RKO (cell line): ENCODE measurements at regions not wholly inside any gene's neighbourhood (a gene's known extent, or its start where the extent isn't known, plus 50 kb on each side); places are given as distances from the start of the nearest gene placed in this dataset.

Experiments
- DNase-seq: peaks from one replicate; pipeline ENCODE4 v3.0.0-alpha.2; 2016; ENCODE audit warnings: low spot score

GRCh38 chr16:54511222-54511731, 224.7 kb upstream of the IRX3 start:
- no peak for DNase-seq

DNA sequence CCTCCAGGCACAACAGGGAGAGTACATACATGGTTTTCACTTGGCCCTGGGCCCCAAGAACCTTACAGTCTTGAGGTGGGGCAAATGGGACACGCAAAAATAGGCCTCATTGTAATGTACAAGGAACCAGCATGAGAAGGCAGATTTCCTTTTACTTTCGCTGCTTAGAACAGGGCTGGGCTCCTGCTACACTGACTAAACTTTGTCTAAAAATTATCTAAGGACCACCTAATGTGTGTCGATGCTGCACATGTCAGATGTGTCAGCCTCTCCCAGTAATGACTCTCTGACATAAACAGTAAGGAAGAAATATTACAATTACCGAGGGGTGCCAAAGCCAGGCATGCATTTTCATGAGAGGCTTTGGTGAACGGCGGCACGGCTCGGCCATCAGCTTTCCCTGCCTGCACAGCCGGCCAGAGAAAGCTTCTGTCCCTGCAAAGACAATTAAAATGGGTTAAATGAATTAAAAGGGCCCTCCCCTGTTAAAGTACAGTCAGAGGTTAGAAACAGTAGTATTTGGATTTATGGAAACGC, 224.2 kb upstream of the IRX3 start:
- no peak for DNase-seq

DNA sequence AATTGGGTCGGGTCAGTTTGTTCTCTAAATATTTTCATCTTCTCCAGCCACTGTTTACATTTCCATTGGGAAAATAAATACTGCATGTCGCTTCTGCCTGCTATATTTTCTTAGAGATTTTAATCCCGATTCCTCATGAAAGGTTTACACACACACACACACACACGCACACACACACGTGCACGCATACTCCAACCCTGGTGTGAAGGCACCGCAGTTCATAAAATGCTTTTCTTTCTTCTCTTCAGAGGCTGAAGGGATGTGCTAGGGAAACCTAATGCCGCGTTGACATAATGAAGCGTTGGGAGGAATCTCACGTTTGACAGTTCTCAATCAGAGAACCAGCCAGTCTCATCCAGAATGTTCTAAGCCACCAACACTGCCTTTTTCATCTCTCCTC, 222.9 kb upstream of the IRX3 start:
- no peak for DNase-seq

DNA sequence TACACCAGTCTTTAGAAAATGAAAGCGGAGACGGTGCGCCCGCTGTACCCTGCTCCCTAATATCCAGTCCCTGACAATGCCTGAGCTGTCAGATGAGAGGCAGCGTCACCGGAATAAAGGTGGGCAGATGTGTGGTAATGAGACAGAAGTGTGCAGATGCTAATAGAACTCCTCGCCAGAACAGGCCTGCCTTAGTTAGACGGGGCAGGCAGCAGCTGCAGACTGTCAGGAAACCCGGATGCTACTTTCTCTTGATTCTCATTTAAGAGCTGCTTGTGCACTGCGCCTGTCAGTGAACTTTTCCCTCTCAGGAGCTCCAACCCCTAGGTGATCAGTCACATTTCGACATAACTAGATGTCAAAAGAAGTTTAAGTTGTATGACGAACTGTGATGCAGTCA, 221.8 kb upstream of the IRX3 start:
- DNase-seq = no peak

GRCh38 chr16:54506741-54507500, 220.3 kb upstream of the IRX3 start:
- no peak for DNase-seq

DNA sequence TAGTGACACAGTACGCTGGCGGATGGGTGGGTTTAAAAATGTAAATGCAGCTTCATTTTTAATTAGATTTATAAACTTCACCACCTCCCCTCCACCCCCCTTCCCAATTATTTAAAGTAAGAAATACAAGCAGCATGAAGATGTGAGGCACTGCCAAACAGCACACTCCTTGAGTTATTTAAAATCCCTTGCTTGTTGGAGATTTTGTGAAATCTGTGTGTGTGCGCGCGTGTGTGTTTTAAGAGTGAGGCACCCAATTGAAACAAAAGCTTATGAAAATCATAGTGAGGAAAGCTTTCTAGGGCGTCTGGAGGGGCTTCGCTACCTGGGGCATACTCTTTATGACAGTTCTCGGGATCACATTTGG, 219.6 kb upstream of the IRX3 start:
- no peak for DNase-seq

DNA sequence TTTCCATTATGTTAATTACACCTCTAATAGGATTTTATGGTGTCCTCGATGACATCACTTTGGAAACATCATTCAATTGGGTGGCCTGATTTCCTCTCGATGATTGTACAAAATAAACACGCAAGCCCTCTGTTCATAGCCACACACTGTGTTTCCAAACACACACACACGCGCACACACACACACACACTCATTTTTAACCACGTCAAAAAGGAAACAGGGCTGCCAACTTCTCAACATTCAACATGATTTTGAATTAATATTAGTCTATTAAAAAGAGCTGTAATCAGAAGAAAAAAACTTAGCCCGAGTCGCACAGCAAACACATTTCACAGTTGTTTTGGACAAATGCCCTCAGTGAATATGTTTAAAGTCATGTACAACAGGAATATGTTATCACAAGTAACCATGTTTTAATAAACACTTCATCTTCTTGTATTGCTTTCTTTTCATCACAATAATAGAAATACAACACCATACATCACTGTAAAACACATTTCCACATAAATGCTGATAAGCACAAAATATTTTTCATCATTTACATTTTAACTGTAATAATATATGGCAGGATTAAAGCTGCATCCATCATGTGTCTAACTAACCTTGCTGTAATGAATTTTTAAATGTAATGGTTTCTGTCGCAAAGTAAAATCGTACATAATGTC, 219.1 kb upstream of the IRX3 start:
- no peak for DNase-seq

DNA sequence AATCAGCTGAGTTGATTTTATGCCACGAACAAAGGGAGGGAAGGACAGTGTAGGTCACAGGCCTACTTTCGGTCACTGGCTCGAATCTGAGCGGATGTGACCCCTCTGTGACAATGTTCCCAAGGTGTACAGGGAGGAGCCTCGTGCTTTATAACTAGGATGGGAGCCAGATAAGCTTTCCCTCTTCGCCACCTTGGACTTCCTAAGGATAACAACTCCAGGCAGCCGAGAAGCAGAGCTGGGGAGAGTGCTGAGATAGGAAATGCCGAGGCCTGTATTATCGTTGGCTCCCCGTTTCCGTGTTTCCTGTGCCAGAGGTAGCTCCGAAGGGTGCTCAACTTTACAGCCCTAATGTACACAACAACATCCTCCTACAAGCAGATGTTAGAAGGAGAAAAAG, 217.8 kb upstream of the IRX3 start:
- no peak for DNase-seq

DNA sequence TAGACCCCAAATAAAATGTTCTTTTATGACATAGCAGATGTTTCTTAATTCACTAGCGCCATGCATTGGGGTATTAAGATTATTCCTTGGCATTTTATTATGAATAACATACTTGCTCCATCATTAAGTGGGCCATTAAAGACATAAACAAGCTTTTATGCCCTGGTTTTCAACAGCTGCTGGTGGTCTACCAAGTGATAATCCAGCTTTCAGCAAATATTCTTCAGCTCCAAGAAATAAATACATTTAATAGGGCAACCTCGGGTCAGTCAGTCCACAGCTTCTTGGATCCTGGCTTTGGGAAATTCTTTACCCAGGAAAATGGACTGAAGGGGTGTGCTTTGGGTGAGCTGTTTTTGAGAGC, 217.3 kb upstream of the IRX3 start:
- DNase-seq = no peak

GRCh38 chr16:54503011-54503855, 216.6 kb upstream of the IRX3 start:
- no peak for DNase-seq

DNA sequence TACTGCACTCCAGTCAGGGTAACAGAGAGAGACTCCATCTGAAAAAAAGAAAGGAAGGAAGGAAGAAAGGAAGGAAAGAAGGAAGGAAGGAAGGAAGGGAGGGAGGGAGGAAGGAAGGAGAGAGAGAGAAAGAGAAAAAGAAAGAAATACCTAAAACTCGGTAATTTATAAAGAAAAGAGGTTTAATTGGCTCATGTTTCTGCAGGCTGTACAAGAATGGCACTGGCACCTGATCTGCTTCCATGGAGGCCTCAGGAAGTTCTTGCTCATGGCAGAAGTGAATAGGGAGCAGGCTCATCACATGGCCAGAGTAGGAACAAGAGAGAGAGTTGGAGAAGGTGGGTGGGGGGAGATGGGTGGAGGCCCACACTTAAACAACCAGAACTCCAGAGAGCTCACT, 215.2 kb upstream of the IRX3 start:
- DNase-seq = no peak

DNA sequence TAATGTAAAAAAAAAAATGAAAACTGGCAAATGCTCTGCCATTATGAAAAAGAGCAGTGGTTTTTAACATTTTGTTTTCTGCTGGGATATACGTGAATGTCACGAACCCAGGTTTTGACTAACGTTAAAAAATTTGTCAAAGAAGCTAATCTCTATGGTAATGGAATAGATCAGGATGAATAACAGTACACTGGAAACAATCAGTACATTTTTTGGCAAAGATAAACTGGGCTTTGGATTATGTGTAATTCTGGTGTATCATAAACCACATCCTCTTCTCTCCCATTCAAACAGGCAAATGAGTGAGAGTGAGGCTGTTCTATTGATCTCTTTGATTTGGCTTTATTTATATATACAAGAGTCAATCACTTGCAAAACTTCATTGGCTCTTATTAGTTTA, 207.0 kb upstream of the IRX3 start:
- no peak for DNase-seq

DNA sequence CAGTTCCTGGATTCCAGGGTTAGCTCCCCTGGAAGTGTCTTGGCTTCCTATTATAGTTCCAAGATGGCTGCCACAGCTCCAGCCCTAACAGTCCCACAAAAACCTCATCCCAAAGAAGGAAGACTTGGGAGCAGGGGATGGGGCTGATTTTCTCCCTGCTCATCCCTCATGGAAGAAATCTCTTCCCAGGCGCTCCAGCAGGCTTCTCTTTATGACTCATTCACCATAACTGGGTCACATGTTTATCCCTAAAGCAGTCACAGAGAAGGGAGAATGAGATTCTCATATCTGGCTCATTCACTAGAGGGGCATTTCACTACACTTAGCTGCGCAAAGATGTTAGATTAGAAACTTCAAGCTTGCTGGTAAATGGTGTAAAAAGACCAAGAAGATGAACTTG, 206.5 kb upstream of the IRX3 start:
- peak; percentile 3 for DNase-seq

GRCh38 chr16:54490112-54490488, 203.5 kb upstream of the IRX3 start:
- no peak for DNase-seq

- DNase-seq = no peak
Measured at GRCh38 chr16:54489225-54490111, 202.9 kb upstream of the IRX3 start.

- DNase-seq = no peak
Measured at GRCh38 chr16:54488729-54489128, 202.1 kb upstream of the IRX3 start.

DNA sequence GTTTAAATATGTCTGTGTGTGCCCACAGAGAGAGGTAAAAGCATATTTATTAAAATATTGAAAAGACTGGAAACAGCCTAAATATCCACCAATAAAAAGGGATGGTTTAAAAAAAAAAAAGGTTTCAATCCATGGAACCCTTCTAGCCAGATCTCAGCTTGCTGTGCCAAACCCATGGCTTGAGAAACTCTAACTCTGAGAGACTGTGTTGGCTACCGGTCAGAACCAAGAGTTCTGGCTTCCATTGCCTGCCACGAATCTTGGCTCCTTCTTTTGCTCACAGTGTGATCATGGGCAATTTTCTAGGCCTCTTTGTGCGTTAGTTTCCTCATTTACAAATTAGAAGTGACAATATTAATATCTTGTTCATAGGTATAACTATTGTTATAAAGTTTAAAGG, 201.3 kb upstream of the IRX3 start:
- no peak for DNase-seq

- DNase-seq = no peak
Measured at GRCh38 chr16:54484700-54485099, 198.1 kb upstream of the IRX3 start.

DNA sequence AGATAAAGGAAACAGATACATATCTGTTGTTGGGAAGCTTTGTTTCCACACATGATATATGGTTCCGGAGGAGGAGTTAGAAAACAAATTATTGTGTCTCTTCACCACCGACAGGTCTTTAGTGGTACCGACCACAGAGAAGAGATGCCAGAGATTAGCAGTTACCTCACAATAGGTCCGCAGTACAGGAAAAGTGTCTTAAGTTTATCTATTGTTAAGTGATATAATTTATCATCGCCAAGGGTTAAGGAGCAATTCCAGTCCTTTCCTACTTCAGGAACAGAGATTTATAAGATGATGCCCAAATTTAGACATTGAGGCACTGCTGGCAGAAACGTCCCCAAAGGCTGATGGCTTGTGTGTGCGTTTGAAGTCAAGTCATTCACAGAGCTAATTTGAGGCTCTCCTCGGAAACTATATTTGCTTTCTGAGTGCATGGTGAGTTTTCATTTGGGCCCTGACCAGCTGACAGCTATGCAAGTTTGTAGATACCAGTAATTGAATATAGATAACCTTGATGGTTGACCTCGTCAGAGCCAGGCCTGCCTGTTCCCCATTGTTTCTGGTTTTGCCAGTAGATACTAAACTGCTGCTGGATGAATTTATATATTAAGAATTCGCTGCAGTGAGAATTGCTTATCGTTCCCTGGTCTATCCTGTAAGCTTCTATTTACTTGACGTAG, 196.4 kb upstream of the IRX3 start:
- no peak for DNase-seq

- DNase-seq = no peak
Measured at GRCh38 chr16:54480429-54480828, 193.8 kb upstream of the IRX3 start.

GRCh38 chr16:54479546-54479945, 193.0 kb upstream of the IRX3 start:
- DNase-seq = no peak
